Stimulated activated CD4-positive, alpha-beta T cell treated with anti-CD3 and anti-CD28 coated beads, Interleukin-2, amount 100 ng/mL, for 24 hours (primary cell): ENCODE measurements at regions not wholly inside any gene's neighbourhood (a gene's known extent, or its start where the extent isn't known, plus 50 kb on each side); places are given as distances from the start of the nearest gene placed in this dataset.
"Not testable (repeated sequence)": the region's sequence is repeated elsewhere in the genome, so short reads cannot be mapped to it uniquely, and the experiment has no call there.

Experiments
- DNase-seq, 2 donors: peaks; one replicate each; pipeline ENCODE4 v3.0.0-alpha.2; 2020

- no peak for DNase-seq
Observed at GRCh38 chr18:56000041-56000440, 412.0 kb upstream of the TCF4 start.

- DNase-seq: no peak
Observed at GRCh38 chr18:55999641-56000040, 411.6 kb upstream of the TCF4 start.

- no peak for DNase-seq
Observed at GRCh38 chr18:55998801-55999385, 410.9 kb upstream of the TCF4 start.

GRCh38 chr18:55998071-55998522 lies 410.1 kb upstream of the TCF4 start:
- no peak for DNase-seq

- no peak for DNase-seq
Observed at GRCh38 chr18:55997151-55997561, 409.2 kb upstream of the TCF4 start.

GRCh38 chr18:55996717-55997116 lies 408.7 kb upstream of the TCF4 start:
- no peak for DNase-seq

GRCh38 chr18:55990186-55990585 lies 402.2 kb upstream of the TCF4 start:
- no peak for DNase-seq

- DNase-seq: no peak
Observed at GRCh38 chr18:55988537-55988936, 400.5 kb upstream of the TCF4 start.

- no peak for DNase-seq
Observed at GRCh38 chr18:55983433-55983832, 395.4 kb upstream of the TCF4 start.

- no peak for DNase-seq
Observed at GRCh38 chr18:55982992-55983391, 395.0 kb upstream of the TCF4 start.

GRCh38 chr18:55981712-55982475 lies 393.9 kb upstream of the TCF4 start:
- no peak for DNase-seq

- DNase-seq: no peak
Observed at GRCh38 chr18:55974521-55974920, 386.5 kb upstream of the TCF4 start.

GRCh38 chr18:55968550-55968949 lies 380.6 kb upstream of the TCF4 start:
- no peak for DNase-seq

GRCh38 chr18:55967019-55967418 lies 379.0 kb upstream of the TCF4 start:
- DNase-seq: no peak

- no peak for DNase-seq
Observed at GRCh38 chr18:55964171-55964570, 376.2 kb upstream of the TCF4 start.

GRCh38 chr18:55953326-55953725 lies 365.3 kb upstream of the TCF4 start:
- no peak for DNase-seq

GRCh38 chr18:55951738-55952137 lies 363.7 kb upstream of the TCF4 start:
- DNase-seq: not testable (repeated sequence)

- DNase-seq: no peak
Observed at GRCh38 chr18:55950379-55951166, 362.6 kb upstream of the TCF4 start.

- no peak for DNase-seq
Observed at GRCh38 chr18:55934821-55935220, 346.8 kb upstream of the TCF4 start.

- DNase-seq: no peak
Observed at GRCh38 chr18:55932675-55933074, 344.7 kb upstream of the TCF4 start.

GRCh38 chr18:55927831-55928230 lies 339.8 kb upstream of the TCF4 start:
- DNase-seq: no peak

- no peak for DNase-seq
Observed at GRCh38 chr18:55925772-55926171, 337.8 kb upstream of the TCF4 start.

GRCh38 chr18:55920063-55920462 lies 332.1 kb upstream of the TCF4 start:
- DNase-seq: no peak

GRCh38 chr18:55918444-55918843 lies 330.5 kb upstream of the TCF4 start:
- DNase-seq: no peak
